ENCODE measurements at regions not wholly inside any gene's neighbourhood (a gene's known extent, or its start where the extent isn't known, plus 50 kb on each side); places are given as distances from the start of the nearest gene placed in this dataset.

GRCh38 chr2:83674050-83674449, 785.0 kb downstream of the SUCLG1 start:
- no peak for TF ChIP-seq CTCF (IDR thresholded peaks at IDR 0.05; ENCODE audit: control extremely low read depth, extremely low read depth, low read depth, missing control alignments)
- no peak for DNase-seq (ENCODE audit: extremely low spot score)
- POLR2A ChIA-PET, result no interaction called here
- CTCF ChIA-PET, result no interaction called here

GRCh38 chr2:83665894-83666293, 793.2 kb downstream of the SUCLG1 start:
- ChIA-PET POLR2A (no interaction called here), CTCF (no interaction called here)
- TF ChIP-seq CTCF (IDR thresholded peaks at IDR 0.05; ENCODE audit: control extremely low read depth, extremely low read depth, low read depth, missing control alignments), result no peak
- no peak for DNase-seq (ENCODE audit: extremely low spot score)

- ChIA-PET CTCF (no interaction called here), POLR2A (no interaction called here)
- DNase-seq (ENCODE audit: extremely low spot score), result no peak
- no peak for TF ChIP-seq CTCF (IDR thresholded peaks at IDR 0.05; ENCODE audit: control extremely low read depth, extremely low read depth, low read depth, missing control alignments)
These were observed 793.9 kb downstream of the SUCLG1 start for GRCh38 chr2:83665154-83665553.

- TF ChIP-seq CTCF (IDR thresholded peaks at IDR 0.05; ENCODE audit: control extremely low read depth, extremely low read depth, low read depth, missing control alignments), result no peak
- POLR2A ChIA-PET, result no interaction called here
- CTCF ChIA-PET, result no interaction called here
- no peak for DNase-seq (ENCODE audit: extremely low spot score)
These were observed 797.4 kb downstream of the SUCLG1 start for GRCh38 chr2:83661711-83662110.

- ChIA-PET CTCF (interaction anchor here (1.2 kb wide), 1 partner anchor 25 kb away, joined by 4 read pairs; no protein-coding TSS in a partner anchor), POLR2A (no interaction called here)
- no peak for TF ChIP-seq CTCF (IDR thresholded peaks at IDR 0.05; ENCODE audit: control extremely low read depth, extremely low read depth, low read depth, missing control alignments)
- DNase-seq (ENCODE audit: extremely low spot score), result no peak
These were observed 804.9 kb downstream of the SUCLG1 start for GRCh38 chr2:83654091-83654611.

GRCh38 chr2:83650898-83651297, 808.2 kb downstream of the SUCLG1 start:
- ChIA-PET CTCF (no interaction called here), POLR2A (no interaction called here)
- TF ChIP-seq CTCF (IDR thresholded peaks at IDR 0.05; ENCODE audit: control extremely low read depth, extremely low read depth, low read depth, missing control alignments), result no peak
- DNase-seq (ENCODE audit: extremely low spot score), result no peak

- ChIA-PET CTCF (no interaction called here), POLR2A (no interaction called here)
- no peak for TF ChIP-seq CTCF (IDR thresholded peaks at IDR 0.05; ENCODE audit: control extremely low read depth, extremely low read depth, low read depth, missing control alignments)
- DNase-seq (ENCODE audit: extremely low spot score), result no peak
These were observed 808.9 kb downstream of the SUCLG1 start for GRCh38 chr2:83650161-83650560.
